Fibroblast of lung (primary cell): ENCODE measurements at regions not wholly inside any gene's neighbourhood (a gene's known extent, or its start where the extent isn't known, plus 50 kb on each side); places are given as distances from the start of the nearest gene placed in this dataset.

Experiments
- DNase-seq, 2 donors: peaks; one replicate each; pipeline versions ENCODE4 v3.0.0 to v3.0.0-alpha.2; 2010; ENCODE audit warnings: low read depth in 2 of 2
- H2AFZ ChIP-seq: 2 replicates; pipeline ENCODE4 v1.5.1; 2012; ENCODE audit warnings: low read length, control low read depth, inconsistent platforms
- H3K27ac ChIP-seq: 2 replicates; pipeline ENCODE4 v1.5.1; 2011; ENCODE audit warnings: low read length, control low read depth; ENCODE audit not compliant: insufficient read depth
- H3K27me3 ChIP-seq: 2 replicates; pipeline ENCODE4 v1.5.1; 2011; ENCODE audit warnings: mild to moderate bottlenecking, low read length; ENCODE audit not compliant: control insufficient read depth, insufficient read depth
- H3K36me3 ChIP-seq: 2 replicates; pipeline ENCODE4 v1.5.1; 2011; ENCODE audit warnings: low read length; ENCODE audit not compliant: control insufficient read depth, insufficient read depth
- H3K4me1 ChIP-seq: 2 replicates; pipeline ENCODE4 v1.5.1; 2011; ENCODE audit warnings: low read length; ENCODE audit not compliant: control insufficient read depth, insufficient read depth; ENCODE audit errors: extremely low read depth
- H3K4me2 ChIP-seq: 2 replicates; pipeline ENCODE4 v1.5.1; 2011; ENCODE audit warnings: low read length, control low read depth; ENCODE audit not compliant: insufficient read depth; ENCODE audit errors: extremely low read depth
- H3K4me3 ChIP-seq, 4 experiments: fragments of 200-600 bp in 1 of 4; sonication (generic) in 1 of 4; replicated peaks in 1 of 4; 2 replicates each; pipeline ENCODE4 v1.5.1; 2011 to 2016; ENCODE audit warnings: low read length in 4 of 4, low read depth in 3 of 4, mild to moderate bottlenecking in 3 of 4, control low read depth in 2 of 4, inconsistent platforms in 1 of 4, mixed read lengths in 1 of 4; ENCODE audit not compliant: insufficient read depth in 1 of 4; ENCODE audit errors: control extremely low read depth in 1 of 4
- H3K79me2 ChIP-seq: 2 replicates; pipeline ENCODE4 v1.5.1; 2012; ENCODE audit warnings: mild to moderate bottlenecking, low read length, inconsistent platforms; ENCODE audit not compliant: control insufficient read depth, insufficient read depth
- H3K9ac ChIP-seq: 2 replicates; pipeline ENCODE4 v1.5.1; 2011; ENCODE audit warnings: mild to moderate bottlenecking, low read length, control low read depth; ENCODE audit not compliant: insufficient read depth
- H3K9me3 ChIP-seq: 2 replicates; pipeline ENCODE4 v1.5.1; 2012; ENCODE audit warnings: low read depth, low read length; ENCODE audit not compliant: control insufficient read depth, insufficient read depth
- H4K20me1 ChIP-seq: 2 replicates; pipeline ENCODE4 v1.5.1; 2011; ENCODE audit warnings: low read length; ENCODE audit not compliant: control insufficient read depth, insufficient read depth; ENCODE audit errors: extremely low read depth
- EZH2 ChIP-seq: IDR thresholded peaks from 2 replicates; pipeline ENCODE4 v1.5.1; 2012; ENCODE audit warnings: low read length, control low read depth, mild to moderate bottlenecking; ENCODE audit errors: missing control alignments
- TF ChIP-seq, protein P1 (sequence below), 2 donors: IDR thresholded peaks in 1 of 2; conservative IDR thresholded peaks in 1 of 2; 1 replicate in 1 of 2; 2 replicates in 1 of 2; pipeline ENCODE4 v1.5.1; 2011 to 2012; ENCODE audit warnings: low read length in 2 of 2, control low read depth in 1 of 2, inconsistent platforms in 1 of 2, low read depth in 1 of 2, mild to moderate bottlenecking in 1 of 2

GRCh38 chr10:89080660-89081059, 90.1 kb downstream of the FAS start:
- H3K36me3 ChIP-seq, result no peaks in the 10 kb centered on the region
- H3K79me2 ChIP-seq, result no peaks in the 10 kb centered on the region
- H3K27ac ChIP-seq, result no peak overlapping the region
- no peak overlapping the region for H3K9ac ChIP-seq
- H3K27me3 ChIP-seq, result no peaks in the 10 kb centered on the region
- H3K4me2 ChIP-seq, result no peak overlapping the region
- H3K4me3 ChIP-seq, result no peak overlapping the region
- peak in 1 of 2 donors; percentile 39 for DNase-seq
- peaks cover 7% of the 10 kb centered on the region for H3K4me1 ChIP-seq
- no peak overlapping the region for H2AFZ ChIP-seq
- TF ChIP-seq, protein P1, sequence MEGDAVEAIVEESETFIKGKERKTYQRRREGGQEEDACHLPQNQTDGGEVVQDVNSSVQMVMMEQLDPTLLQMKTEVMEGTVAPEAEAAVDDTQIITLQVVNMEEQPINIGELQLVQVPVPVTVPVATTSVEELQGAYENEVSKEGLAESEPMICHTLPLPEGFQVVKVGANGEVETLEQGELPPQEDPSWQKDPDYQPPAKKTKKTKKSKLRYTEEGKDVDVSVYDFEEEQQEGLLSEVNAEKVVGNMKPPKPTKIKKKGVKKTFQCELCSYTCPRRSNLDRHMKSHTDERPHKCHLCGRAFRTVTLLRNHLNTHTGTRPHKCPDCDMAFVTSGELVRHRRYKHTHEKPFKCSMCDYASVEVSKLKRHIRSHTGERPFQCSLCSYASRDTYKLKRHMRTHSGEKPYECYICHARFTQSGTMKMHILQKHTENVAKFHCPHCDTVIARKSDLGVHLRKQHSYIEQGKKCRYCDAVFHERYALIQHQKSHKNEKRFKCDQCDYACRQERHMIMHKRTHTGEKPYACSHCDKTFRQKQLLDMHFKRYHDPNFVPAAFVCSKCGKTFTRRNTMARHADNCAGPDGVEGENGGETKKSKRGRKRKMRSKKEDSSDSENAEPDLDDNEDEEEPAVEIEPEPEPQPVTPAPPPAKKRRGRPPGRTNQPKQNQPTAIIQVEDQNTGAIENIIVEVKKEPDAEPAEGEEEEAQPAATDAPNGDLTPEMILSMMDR (conservative IDR thresholded peaks at IDR 0.05 in 1 of 2, IDR thresholded peaks at IDR 0.05 in 1 of 2; ENCODE audit: low read depth in 1 of 2, low read length in 2 of 2), result no peak
- TF ChIP-seq EZH2, result no peak
- H3K9me3 ChIP-seq, result no peaks in the 10 kb centered on the region
- H4K20me1 ChIP-seq, result no peaks in the 10 kb centered on the region

- Histone ChIP-seq H3K79me2 (no peaks in the 10 kb centered on the region), H4K20me1 (no peaks in the 10 kb centered on the region), H3K9ac (no peak overlapping the region), H3K9me3 (no peaks in the 10 kb centered on the region), H3K4me3 (no peak overlapping the region), H3K4me1 (peaks cover 7% of the 10 kb centered on the region), H3K4me2 (no peak overlapping the region), H3K36me3 (no peaks in the 10 kb centered on the region), H3K27ac (no peak overlapping the region), H3K27me3 (no peaks in the 10 kb centered on the region), H2AFZ (no peak overlapping the region)
- TF ChIP-seq EZH2, result no peak
- TF ChIP-seq, protein P1 (conservative IDR thresholded peaks at IDR 0.05 in 1 of 2, IDR thresholded peaks at IDR 0.05 in 1 of 2; ENCODE audit: low read depth in 1 of 2, low read length in 2 of 2), result no peak
- DNase-seq, result no peak
Measured at GRCh38 chr10:89079961-89080360, 89.4 kb downstream of the FAS start.

DNA sequence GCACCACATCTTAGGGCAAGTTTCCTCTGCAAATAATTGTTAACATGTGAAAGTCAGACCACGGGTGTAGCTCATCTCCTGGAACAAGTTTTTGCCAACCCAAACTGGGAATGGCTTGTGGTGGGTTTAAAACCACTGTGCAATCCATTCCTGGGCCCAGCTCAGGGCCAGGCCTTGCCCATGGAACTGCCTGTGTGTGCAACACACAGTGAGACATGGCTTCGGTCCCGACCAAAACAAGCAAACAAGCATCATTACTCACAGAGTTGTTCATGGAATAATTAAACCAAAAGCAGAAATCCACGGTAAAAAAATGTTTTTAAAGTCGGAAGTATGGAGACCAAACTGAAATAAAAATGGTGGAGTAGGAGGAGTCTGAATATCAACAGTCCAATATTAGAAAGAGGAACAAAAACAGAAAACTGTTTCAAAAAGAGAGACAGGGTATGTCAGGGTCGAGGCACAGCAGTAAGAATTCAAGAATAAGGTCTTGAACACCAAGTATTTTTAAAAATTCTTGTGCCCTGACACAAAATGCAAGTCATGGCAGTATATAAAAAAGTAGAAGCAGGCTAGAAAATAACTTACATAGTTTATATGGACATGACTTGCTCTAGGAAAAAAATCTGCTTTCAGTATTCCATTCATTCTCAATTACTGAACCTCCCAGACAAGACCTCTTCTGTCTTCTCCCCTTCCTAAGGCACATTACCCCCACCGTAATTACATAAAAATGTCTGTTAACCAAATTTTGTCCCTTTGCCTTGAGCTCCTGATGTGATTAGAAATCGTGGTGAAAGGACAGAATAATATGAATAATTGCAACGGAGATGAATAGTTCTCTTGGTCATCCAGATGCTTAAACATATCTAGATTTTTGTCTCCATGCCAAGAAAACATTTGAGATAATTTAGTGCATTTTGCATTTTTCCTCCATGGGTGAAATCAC, 88.4 kb downstream of the FAS start:
- no peak overlapping the region for H3K4me2 ChIP-seq
- no peaks in the 10 kb centered on the region for H4K20me1 ChIP-seq
- no peaks in the 10 kb centered on the region for H3K36me3 ChIP-seq
- no peak for TF ChIP-seq EZH2
- TF ChIP-seq, protein P1 (conservative IDR thresholded peaks at IDR 0.05 in 1 of 2, IDR thresholded peaks at IDR 0.05 in 1 of 2; ENCODE audit: low read depth in 1 of 2, low read length in 2 of 2), result no peak
- H3K4me3 ChIP-seq, result no peak overlapping the region
- H3K27me3 ChIP-seq, result no peaks in the 10 kb centered on the region
- H3K9ac ChIP-seq, result no peak overlapping the region
- H3K9me3 ChIP-seq, result no peaks in the 10 kb centered on the region
- DNase-seq, result peak in 1 of 2 donors; percentile 22
- no peak overlapping the region for H3K27ac ChIP-seq
- peaks cover 7% of the 10 kb centered on the region for H3K4me1 ChIP-seq
- H2AFZ ChIP-seq, result no peak overlapping the region
- H3K79me2 ChIP-seq, result no peaks in the 10 kb centered on the region
